ENCODE measurements at regions not wholly inside any gene's neighbourhood (a gene's known extent, or its start where the extent isn't known, plus 50 kb on each side); places are given as distances from the start of the nearest gene placed in this dataset.

GRCh38 chr3:31173118-31173718 lies 278.8 kb upstream of the GADL1 start:
- DNase-seq (ENCODE audit: low read depth) = no peak
- H3K4me3 ChIP-seq (ENCODE audit: control insufficient read depth, low read depth, low read length) = no peak overlapping the region
- TF ChIP-seq CTCF (IDR thresholded peaks at IDR 0.05; ENCODE audit: control insufficient read depth, insufficient read depth, low read depth, low read length, missing control alignments) = no peak

GRCh38 chr3:31174079-31174478 lies 279.6 kb upstream of the GADL1 start:
- H3K4me3 ChIP-seq (ENCODE audit: control insufficient read depth, low read depth, low read length) = no peak overlapping the region
- DNase-seq (ENCODE audit: low read depth) = no peak
- TF ChIP-seq CTCF (IDR thresholded peaks at IDR 0.05; ENCODE audit: control insufficient read depth, insufficient read depth, low read depth, low read length, missing control alignments) = no peak

GRCh38 chr3:31176045-31176444 lies 281.6 kb upstream of the GADL1 start:
- DNase-seq (ENCODE audit: low read depth) = no peak
- no peak for TF ChIP-seq CTCF (IDR thresholded peaks at IDR 0.05; ENCODE audit: control insufficient read depth, insufficient read depth, low read depth, low read length, missing control alignments)
- no peak overlapping the region for H3K4me3 ChIP-seq (ENCODE audit: control insufficient read depth, low read depth, low read length)

GRCh38 chr3:31178467-31178866 lies 284.0 kb upstream of the GADL1 start:
- DNase-seq (ENCODE audit: low read depth) = no peak
- H3K4me3 ChIP-seq (ENCODE audit: control insufficient read depth, low read depth, low read length) = no peak overlapping the region
- TF ChIP-seq CTCF (IDR thresholded peaks at IDR 0.05; ENCODE audit: control insufficient read depth, insufficient read depth, low read depth, low read length, missing control alignments) = no peak

- TF ChIP-seq CTCF (IDR thresholded peaks at IDR 0.05; ENCODE audit: control insufficient read depth, insufficient read depth, low read depth, low read length, missing control alignments) = no peak
- no peak overlapping the region for H3K4me3 ChIP-seq (ENCODE audit: control insufficient read depth, low read depth, low read length)
- DNase-seq (ENCODE audit: low read depth) = no peak
These were observed 285.3 kb upstream of the GADL1 start for GRCh38 chr3:31179768-31180167.

GRCh38 chr3:31180274-31180673 lies 285.8 kb upstream of the GADL1 start:
- no peak overlapping the region for H3K4me3 ChIP-seq (ENCODE audit: control insufficient read depth, low read depth, low read length)
- no peak for DNase-seq (ENCODE audit: low read depth)

More at GRCh38 chr3:31180274-31180673, 285.8 kb upstream of the GADL1 start:
- no peak for TF ChIP-seq CTCF (IDR thresholded peaks at IDR 0.05; ENCODE audit: control insufficient read depth, insufficient read depth, low read depth, low read length, missing control alignments)
